Retinal pigment epithelial cell (primary cell): ENCODE measurements at regions not wholly inside any gene's neighbourhood (a gene's known extent, or its start where the extent isn't known, plus 50 kb on each side); places are given as distances from the start of the nearest gene placed in this dataset.

Experiments used
- DNase-seq: peaks from one replicate; pipeline ENCODE4 v3.0.0-alpha.2; 2010; ENCODE audit warnings: low read depth
- H3K4me3 ChIP-seq: 2 replicates; pipeline ENCODE4 v1.5.1; 2011; ENCODE audit warnings: mild to moderate bottlenecking, low read length, control low read depth, moderate library complexity
- CTCF ChIP-seq: conservative IDR thresholded peaks from 2 replicates; pipeline ENCODE4 v1.5.1; 2011; ENCODE audit warnings: low read depth, low read length, control low read depth, inconsistent platforms

- TF ChIP-seq CTCF, result no peak
- DNase-seq, result no peak
- no peak overlapping the region for H3K4me3 ChIP-seq
Measured at GRCh38 chr2:16174693-16175045, 234.3 kb downstream of the MYCN start.

GRCh38 chr2:16173893-16174692, 233.7 kb downstream of the MYCN start:
- DNase-seq, result no peak
- no peak for TF ChIP-seq CTCF

GRCh38 chr2:16172324-16173175, 232.2 kb downstream of the MYCN start:
- TF ChIP-seq CTCF, result no peak
- no peak for DNase-seq
- no peak overlapping the region for H3K4me3 ChIP-seq

More at GRCh38 chr2:16173893-16174692, 233.7 kb downstream of the MYCN start:
- H3K4me3 ChIP-seq, result no peak overlapping the region

GRCh38 chr2:16171425-16171920, 231.1 kb downstream of the MYCN start:
- no peak for TF ChIP-seq CTCF
- no peak for DNase-seq

GRCh38 chr2:16170675-16171424, 230.5 kb downstream of the MYCN start:
- DNase-seq, result no peak
- no peak overlapping the region for H3K4me3 ChIP-seq
- no peak for TF ChIP-seq CTCF

More at GRCh38 chr2:16171425-16171920, 231.1 kb downstream of the MYCN start:
- no peak overlapping the region for H3K4me3 ChIP-seq

GRCh38 chr2:16169381-16169960, 229.1 kb downstream of the MYCN start:
- no peak for TF ChIP-seq CTCF
- no peak for DNase-seq
- no peak overlapping the region for H3K4me3 ChIP-seq
